Calu3 (cell line): ENCODE measurements at regions not wholly inside any gene's neighbourhood (a gene's known extent, or its start where the extent isn't known, plus 50 kb on each side); places are given as distances from the start of the nearest gene placed in this dataset.

ENCODE experiments used
- BruUV-seq: library from RNA; stranded (reverse); fragments of 400-500 nt; replicated peaks from 2 replicates; lab custom pipeline; 2021; lab: Mats Ljungman, UMichigan
- CTCF ChIA-PET: fragments of 300-600 bp; sonication (Branson Sonifier 250); formaldehyde crosslinking; loops from one replicate; lab custom pipeline; 2022; ENCODE audit warnings: antibody characterized with exemption; lab: Charles Lee
- DNase-seq: peaks from one replicate; pipeline ENCODE4 v3.0.0; 2022
- H3K27ac Mint-ChIP-seq: one replicate; pipeline ENCODE4 v1.8.0; 2022; ENCODE audit warnings: mixed read lengths; ENCODE audit not compliant: unreplicated experiment
- H3K27me3 Mint-ChIP-seq: one replicate; pipeline ENCODE4 v1.8.0; 2022; ENCODE audit warnings: mixed read lengths; ENCODE audit not compliant: unreplicated experiment
- H3K36me3 Mint-ChIP-seq: one replicate; pipeline ENCODE4 v1.8.0; 2022; ENCODE audit warnings: mild to moderate bottlenecking, moderate library complexity, mixed read lengths; ENCODE audit not compliant: insufficient read depth, unreplicated experiment
- H3K4me1 Mint-ChIP-seq: one replicate; pipeline ENCODE4 v1.8.0; 2022; ENCODE audit warnings: mild to moderate bottlenecking, low read depth, mixed read lengths; ENCODE audit not compliant: unreplicated experiment
- H3K4me3 Mint-ChIP-seq: one replicate; pipeline ENCODE4 v1.8.0; 2022; ENCODE audit warnings: mild to moderate bottlenecking, low read depth, moderate library complexity, mixed read lengths; ENCODE audit not compliant: unreplicated experiment
- H3K9me3 Mint-ChIP-seq: one replicate; pipeline ENCODE4 v1.8.0; 2022; ENCODE audit warnings: low read depth, mixed read lengths; ENCODE audit not compliant: unreplicated experiment
- CTCF ChIP-seq: fragments of 200-600 bp; IDR thresholded peaks from one replicate; pipeline ENCODE4 v1.8.0; 2022; ENCODE audit warnings: antibody characterized with exemption; ENCODE audit not compliant: unreplicated experiment
- intact Hi-C: fragments of 100-400 bp; cut with micrococcal nuclease; formaldehyde crosslinking; loops from one replicate; pipeline ENCODE4 v1.10.0; 2022; ENCODE audit not compliant: unreplicated experiment

DNA sequence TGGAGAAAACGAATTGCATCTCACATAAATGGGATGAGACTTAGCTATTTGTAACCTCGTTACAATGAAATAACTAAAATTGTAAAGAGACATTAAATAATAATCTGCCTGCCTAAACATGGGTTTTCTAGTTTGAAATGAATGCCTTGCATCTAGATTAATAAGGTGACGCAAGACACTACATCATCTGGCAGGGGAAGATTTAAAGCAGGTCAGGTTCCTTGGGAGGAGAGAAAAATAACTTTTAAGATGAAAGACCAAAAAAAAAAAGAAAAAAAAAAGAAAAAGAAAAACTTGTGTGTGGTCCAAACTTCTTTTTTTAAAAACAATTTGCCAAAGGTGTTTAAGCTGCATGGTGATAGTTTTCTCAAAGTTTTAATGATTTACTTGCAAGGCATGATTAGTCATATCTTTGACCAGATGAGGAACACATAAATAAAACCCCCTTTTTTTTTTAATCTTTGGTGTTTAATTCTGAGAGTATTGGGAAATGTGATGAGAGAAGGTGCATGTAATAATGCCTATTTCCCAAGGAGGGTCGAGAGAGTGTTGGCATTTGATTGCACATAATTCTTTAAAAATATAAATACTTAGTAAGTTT, 122.9 kb upstream of the ADAMTSL1 start:
- intact Hi-C loops, result loop anchor here (1.0 kb wide), 1 partner anchor 42 kb away; no protein-coding TSS in a partner anchor

DNA sequence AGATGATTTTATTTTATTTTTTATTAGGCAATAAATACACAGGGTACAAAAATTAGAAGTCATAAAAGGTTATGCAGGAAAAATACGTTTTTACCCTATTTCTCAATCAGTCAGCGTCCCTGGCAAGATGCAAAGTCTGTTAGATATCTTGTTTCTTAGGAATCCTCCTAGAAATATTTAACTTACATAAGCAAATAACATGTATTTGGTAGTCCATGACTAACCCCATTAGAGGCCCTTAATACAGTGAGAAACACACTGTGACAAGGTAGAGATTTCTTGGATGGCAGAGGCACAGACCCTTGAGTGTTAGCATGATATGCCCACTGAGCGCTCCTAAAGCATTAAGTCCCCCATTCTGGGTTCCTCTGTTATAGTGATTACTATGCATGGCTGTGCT, 121.2 kb upstream of the ADAMTSL1 start:
- no peak for DNase-seq

More for the DNA sequence above, 122.9 kb upstream of the ADAMTSL1 start:
- Mint-ChIP-seq H3K4me1 (peaks cover 21% of the 10 kb centered on the region), H3K27ac (no peak overlapping the region), H3K4me3 (no peak overlapping the region), H3K27me3 (no peaks in the 10 kb centered on the region), H3K36me3 (no peaks in the 10 kb centered on the region), H3K9me3 (no peaks in the 10 kb centered on the region)
- DNase-seq, result no peak
- CTCF ChIA-PET, result no interaction called here
- no TSS peak for BruUV-seq
- TF ChIP-seq CTCF, result no peak

DNA sequence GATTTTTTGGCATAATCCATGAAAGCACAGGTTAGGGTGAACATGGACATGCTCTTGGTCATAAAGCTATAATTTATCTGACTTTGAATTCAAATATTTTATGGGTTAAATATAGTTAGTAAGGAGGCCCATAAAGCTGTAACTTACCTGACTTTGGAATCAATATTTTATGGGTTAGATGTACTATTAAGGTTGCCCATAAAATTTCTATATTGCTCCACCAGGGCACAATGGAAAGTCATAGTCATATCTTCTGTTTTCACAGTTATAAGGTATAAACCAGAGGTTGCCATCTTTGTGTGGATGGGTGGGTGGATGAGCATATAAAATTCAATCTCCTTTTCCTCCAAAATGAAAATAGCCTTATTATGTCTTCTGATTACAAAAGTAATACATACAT, 120.5 kb upstream of the ADAMTSL1 start:
- CTCF ChIA-PET, result no interaction called here
- H3K27ac Mint-ChIP-seq, result no peak overlapping the region
- peaks cover 21% of the 10 kb centered on the region for H3K4me1 Mint-ChIP-seq
- no peak for TF ChIP-seq CTCF
- intact Hi-C loops, result no loop called here
- no peaks in the 10 kb centered on the region for H3K36me3 Mint-ChIP-seq
- H3K27me3 Mint-ChIP-seq, result no peaks in the 10 kb centered on the region
- no peaks in the 10 kb centered on the region for H3K9me3 Mint-ChIP-seq
- H3K4me3 Mint-ChIP-seq, result no peak overlapping the region
- no TSS peak for BruUV-seq
- no peak for DNase-seq

More for the DNA sequence above, 121.2 kb upstream of the ADAMTSL1 start:
- no peaks in the 10 kb centered on the region for H3K27me3 Mint-ChIP-seq
- no peak overlapping the region for H3K4me3 Mint-ChIP-seq
- no TSS peak for BruUV-seq
- H3K27ac Mint-ChIP-seq, result no peak overlapping the region
- no peaks in the 10 kb centered on the region for H3K36me3 Mint-ChIP-seq
- peaks cover 21% of the 10 kb centered on the region for H3K4me1 Mint-ChIP-seq
- TF ChIP-seq CTCF, result no peak
- intact Hi-C loops, result no loop called here
- no peaks in the 10 kb centered on the region for H3K9me3 Mint-ChIP-seq
- CTCF ChIA-PET, result no interaction called here

GRCh38 chr9:18357321-18357720, 116.6 kb upstream of the ADAMTSL1 start:
- BruUV-seq, result no TSS peak
- CTCF ChIA-PET, result no interaction called here
- no peaks in the 10 kb centered on the region for H3K4me1 Mint-ChIP-seq
- H3K36me3 Mint-ChIP-seq, result no peaks in the 10 kb centered on the region
- no peak overlapping the region for H3K4me3 Mint-ChIP-seq
- no peak for DNase-seq
- no peaks in the 10 kb centered on the region for H3K9me3 Mint-ChIP-seq
- TF ChIP-seq CTCF, result no peak
- H3K27me3 Mint-ChIP-seq, result no peaks in the 10 kb centered on the region
- H3K27ac Mint-ChIP-seq, result no peak overlapping the region
- intact Hi-C loops, result no loop called here
